HCT116 (cell line): ENCODE measurements at regions not wholly inside any gene's neighbourhood (a gene's known extent, or its start where the extent isn't known, plus 50 kb on each side); places are given as distances from the start of the nearest gene placed in this dataset.

Experiments used
- ATF3 ChIP-seq: IDR thresholded peaks from 2 replicates; pipeline ENCODE4 v1.6.1; 2012
- CTCF ChIP-seq, 3 experiments: fragments of 200-600 bp in 1 of 3; sonication (generic) in 1 of 3; IDR thresholded peaks in 2 of 3; conservative IDR thresholded peaks in 1 of 3; 2 replicates each; pipeline ENCODE4 v1.5.1; 2012 to 2017; ENCODE audit warnings: low read depth in 2 of 3, low read length in 2 of 3, antibody characterized with exemption in 1 of 3, borderline replicate concordance in 1 of 3, control low read depth in 1 of 3, mild to moderate bottlenecking in 1 of 3, mixed read lengths in 1 of 3, mixed run types in 1 of 3, moderate library complexity in 1 of 3; ENCODE audit not compliant: insufficient read depth in 1 of 3

- TF ChIP-seq CTCF (IDR thresholded peaks at IDR 0.05 in 2 of 3, conservative IDR thresholded peaks at IDR 0.05 in 1 of 3; ENCODE audit: borderline replicate concordance in 1 of 3, insufficient read depth in 1 of 3, low read depth in 2 of 3, low read length in 2 of 3) (no peak), ATF3 (no peak)
These were observed 912.6 kb upstream of the NEGR1 start for GRCh38 chr1:73194965-73195364.
